ENCODE measurements at regions not wholly inside any gene's neighbourhood (a gene's known extent, or its start where the extent isn't known, plus 50 kb on each side); places are given as distances from the start of the nearest gene placed in this dataset.

GRCh38 chr13:107551521-107551920, 663.8 kb downstream of the LIG4 start:
- no peaks in the 10 kb centered on the region for H3K79me1 ChIP-seq (ENCODE audit: insufficient read depth, low read depth, low read length, poor library complexity, severe bottlenecking)
- no peak overlapping the region for H4K5ac ChIP-seq (ENCODE audit: insufficient read length, low read depth, low read length)
- no peak overlapping the region for H3K23ac ChIP-seq (ENCODE audit: insufficient read length, low read depth, low read length)
- H3K27me3 Mint-ChIP-seq (ENCODE audit: low read depth) = no peaks in the 10 kb centered on the region
- H3K27ac ChIP-seq (ENCODE audit: insufficient read length, low read depth, low read length) = no peak overlapping the region
- no peak overlapping the region for H2BK120ac ChIP-seq (ENCODE audit: low read depth, low read length, poor library complexity, severe bottlenecking)
- no peak overlapping the region for H2AK5ac ChIP-seq (ENCODE audit: insufficient read length, low read length)
- H3K56ac ChIP-seq (ENCODE audit: insufficient read length, low read depth, low read length) = no peak overlapping the region
- no peak overlapping the region for H3T11ph ChIP-seq (ENCODE audit: low read length)
- H3K18ac ChIP-seq (ENCODE audit: insufficient read length, low read depth, low read length) = no peak overlapping the region
- H3K9me3 Mint-ChIP-seq = no peaks in the 10 kb centered on the region
- no peaks in the 10 kb centered on the region for H3K36me3 Mint-ChIP-seq (ENCODE audit: insufficient read depth in 1 of 3, low read depth in 3 of 3)
- no peak overlapping the region for H2BK15ac ChIP-seq (ENCODE audit: low read depth, low read length)
- H4K91ac ChIP-seq (ENCODE audit: insufficient read length, low read depth, low read length) = no peak overlapping the region
- H3K9ac ChIP-seq (ENCODE audit: extremely low read depth, insufficient read length, low read length) = no peak overlapping the region
- no peak overlapping the region for H2BK20ac ChIP-seq (ENCODE audit: low read depth, low read length, poor library complexity, severe bottlenecking)
- no peak overlapping the region for H2BK12ac ChIP-seq (ENCODE audit: insufficient read length, low read depth, low read length)
- no peak overlapping the region for H3K4me3 Mint-ChIP-seq
- WGBS (ENCODE audit: extremely low coverage, insufficient read length, low lambda C conversion rate) = no CpG with 5 or more reads among the region's 2 CpGs
- TF ChIP-seq, protein P1, sequence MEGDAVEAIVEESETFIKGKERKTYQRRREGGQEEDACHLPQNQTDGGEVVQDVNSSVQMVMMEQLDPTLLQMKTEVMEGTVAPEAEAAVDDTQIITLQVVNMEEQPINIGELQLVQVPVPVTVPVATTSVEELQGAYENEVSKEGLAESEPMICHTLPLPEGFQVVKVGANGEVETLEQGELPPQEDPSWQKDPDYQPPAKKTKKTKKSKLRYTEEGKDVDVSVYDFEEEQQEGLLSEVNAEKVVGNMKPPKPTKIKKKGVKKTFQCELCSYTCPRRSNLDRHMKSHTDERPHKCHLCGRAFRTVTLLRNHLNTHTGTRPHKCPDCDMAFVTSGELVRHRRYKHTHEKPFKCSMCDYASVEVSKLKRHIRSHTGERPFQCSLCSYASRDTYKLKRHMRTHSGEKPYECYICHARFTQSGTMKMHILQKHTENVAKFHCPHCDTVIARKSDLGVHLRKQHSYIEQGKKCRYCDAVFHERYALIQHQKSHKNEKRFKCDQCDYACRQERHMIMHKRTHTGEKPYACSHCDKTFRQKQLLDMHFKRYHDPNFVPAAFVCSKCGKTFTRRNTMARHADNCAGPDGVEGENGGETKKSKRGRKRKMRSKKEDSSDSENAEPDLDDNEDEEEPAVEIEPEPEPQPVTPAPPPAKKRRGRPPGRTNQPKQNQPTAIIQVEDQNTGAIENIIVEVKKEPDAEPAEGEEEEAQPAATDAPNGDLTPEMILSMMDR (conservative IDR thresholded peaks at IDR 0.05) = no peak
- H4K8ac ChIP-seq (replicated peaks; ENCODE audit: insufficient read length, low read depth, low read length) = no peak overlapping the region
- no peak for DNase-seq
- H3K4me1 Mint-ChIP-seq = peaks cover 1 to 2% of the 10 kb centered on the region in 2 experiments; a peak in 1 of 4 replicates
- no peaks in the 10 kb centered on the region for H3K9me3 ChIP-seq (ENCODE audit: control insufficient read depth, low read depth, low read length)
- no peak overlapping the region for H3K14ac ChIP-seq (ENCODE audit: insufficient read depth, low read length)
- no peaks in the 10 kb centered on the region for H4K20me1 ChIP-seq (ENCODE audit: control insufficient read depth, insufficient read depth, insufficient read length)
- H3K23me2 ChIP-seq (ENCODE audit: insufficient read length, low read depth, low read length, poor library complexity, severe bottlenecking) = no peaks in the 10 kb centered on the region
- no peak overlapping the region for H3K27ac Mint-ChIP-seq
- H3K4ac ChIP-seq (ENCODE audit: low read depth, low read length) = no peak overlapping the region
- H3K79me2 ChIP-seq (ENCODE audit: insufficient read depth, low read length) = no peaks in the 10 kb centered on the region
- no peaks in the 10 kb centered on the region for H3K27me3 ChIP-seq (ENCODE audit: insufficient read depth, low read length)
- no peak overlapping the region for H2BK5ac ChIP-seq (ENCODE audit: insufficient read length, low read length)
- no peak overlapping the region for H2AFZ ChIP-seq (ENCODE audit: low read length)
- no peaks in the 10 kb centered on the region for H3K4me1 ChIP-seq (ENCODE audit: insufficient read depth, low read length)
- H3K4me2 ChIP-seq (ENCODE audit: insufficient read depth, insufficient read length, low read length) = no peak overlapping the region

All from H9 (cell line).